GM18517 (cell line): ENCODE measurements at regions not wholly inside any gene's neighbourhood (a gene's known extent, or its start where the extent isn't known, plus 50 kb on each side); places are given as distances from the start of the nearest gene placed in this dataset.
"Not testable (repeated sequence)": the region's sequence is repeated elsewhere in the genome, so short reads cannot be mapped to it uniquely, and the experiment has no call there.

Experiments
- ATAC-seq: cut with Tn5 transposase; IDR thresholded peaks from one replicate; pipeline ENCODE4 v1.9.1; 2021; ENCODE audit warnings: mild to moderate bottlenecking, moderate library complexity; ENCODE audit not compliant: unreplicated experiment

- no peak for ATAC-seq
Observed at GRCh38 chr19:29154163-29154562, 58.8 kb downstream of the UQCRFS1 start.

DNA sequence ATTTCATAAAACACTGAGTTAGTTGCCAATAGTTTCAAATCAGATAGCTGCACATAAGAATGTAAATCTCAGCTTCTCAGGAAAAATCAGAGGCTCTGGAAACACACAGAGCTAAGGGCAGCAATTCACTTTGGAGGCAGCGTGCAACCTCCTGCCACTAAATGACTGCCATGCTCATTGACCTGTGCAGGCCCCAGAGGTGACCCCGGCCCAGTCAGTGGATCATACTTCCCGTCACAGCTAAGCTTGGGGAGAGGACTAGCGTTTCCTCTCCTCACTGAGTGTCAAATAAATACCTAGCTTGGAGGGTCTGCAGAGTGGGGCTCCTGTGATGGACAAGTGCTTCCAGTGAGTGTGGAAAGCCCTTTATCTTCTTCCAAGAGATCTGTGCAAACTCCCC lies 67.2 kb downstream of the UQCRFS1 start:
- ATAC-seq, result no peak

GRCh38 chr19:29143183-29143582 lies 69.8 kb downstream of the UQCRFS1 start:
- ATAC-seq, result no peak

GRCh38 chr19:29139227-29139626 lies 73.7 kb downstream of the UQCRFS1 start:
- no peak for ATAC-seq

DNA sequence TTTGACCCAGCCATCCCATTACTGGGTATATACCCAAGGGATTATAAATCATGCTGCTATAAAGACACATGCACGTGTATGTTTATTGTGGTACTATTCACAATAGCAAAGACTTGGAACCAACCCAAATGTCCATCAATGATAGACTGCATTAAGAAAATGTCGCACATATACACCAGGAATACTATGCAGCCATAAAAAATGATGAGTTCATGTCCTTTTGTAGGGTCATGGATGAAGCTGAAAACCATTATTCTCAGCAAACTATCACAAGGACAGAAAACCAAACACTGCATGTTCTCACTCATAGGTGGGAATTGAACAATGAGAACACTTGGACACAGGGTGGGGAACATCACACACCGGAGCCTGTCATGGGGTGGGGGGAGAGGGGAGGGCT lies 74.7 kb downstream of the UQCRFS1 start:
- not testable (repeated sequence) for ATAC-seq

DNA sequence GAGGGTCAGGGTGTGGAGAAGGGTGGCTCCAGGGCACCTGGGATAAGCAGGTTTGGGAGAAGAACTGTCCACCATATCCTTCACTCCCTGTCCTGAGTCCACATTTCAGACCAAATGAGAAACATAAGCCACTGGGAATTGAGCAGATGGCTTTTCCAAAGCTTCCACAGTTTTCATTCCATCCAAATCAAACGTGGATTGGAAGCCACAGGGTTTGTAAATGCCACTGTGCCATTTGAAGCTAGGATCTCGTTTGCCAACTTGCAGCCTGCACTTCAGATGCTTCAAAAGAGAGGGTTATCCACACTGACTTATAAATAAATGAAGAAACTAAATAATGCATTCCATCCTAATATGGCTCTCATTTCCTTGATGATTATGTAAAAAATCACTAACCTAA lies 81.5 kb downstream of the UQCRFS1 start:
- no peak for ATAC-seq

DNA sequence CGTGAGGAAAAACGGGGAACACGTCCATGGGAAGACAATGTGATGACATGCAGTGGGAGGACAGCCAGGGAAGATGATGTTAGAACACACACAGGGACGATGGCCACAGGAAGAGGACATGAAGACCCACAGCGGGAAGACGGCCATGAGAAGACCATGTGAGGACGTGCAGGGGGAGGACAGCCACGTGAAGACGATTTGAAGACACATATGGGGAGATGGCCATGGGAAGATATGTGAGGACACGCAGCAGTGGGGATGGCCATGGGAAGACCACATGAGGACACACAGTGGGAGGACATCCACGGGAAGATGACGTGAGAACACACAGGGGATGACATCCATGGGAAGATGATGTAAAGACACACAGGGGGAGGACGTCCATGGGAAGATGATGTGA lies 83.8 kb downstream of the UQCRFS1 start:
- no peak for ATAC-seq

GRCh38 chr19:29128203-29128602 lies 84.7 kb downstream of the UQCRFS1 start:
- no peak for ATAC-seq

DNA sequence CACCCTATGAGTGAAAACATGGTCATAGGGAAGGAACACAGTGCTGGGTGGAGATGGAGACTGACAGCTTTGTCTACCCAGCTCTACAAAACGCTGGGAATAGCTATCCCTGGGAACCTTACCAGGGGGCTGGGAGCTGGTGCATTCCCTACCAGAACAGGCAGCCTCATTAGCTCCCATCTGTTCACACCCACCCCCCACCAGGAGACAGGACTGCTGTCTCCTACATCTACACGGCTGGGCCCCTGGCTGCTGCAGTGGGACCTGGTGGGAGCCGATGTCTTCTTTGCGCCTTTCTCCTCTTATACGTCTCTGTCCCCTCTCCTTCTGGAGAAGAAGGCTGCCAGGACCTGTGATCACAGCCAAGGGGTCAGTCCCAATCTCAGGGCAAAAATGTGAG lies 90.8 kb downstream of the UQCRFS1 start:
- ATAC-seq, result no peak

- no peak for ATAC-seq
Observed at GRCh38 chr19:29121684-29122083, 91.3 kb downstream of the UQCRFS1 start.

GRCh38 chr19:29120466-29120865 lies 92.5 kb downstream of the UQCRFS1 start:
- no peak for ATAC-seq

GRCh38 chr19:29119590-29119989 lies 93.4 kb downstream of the UQCRFS1 start:
- ATAC-seq, result no peak

GRCh38 chr19:29118389-29118788 lies 94.6 kb downstream of the UQCRFS1 start:
- no peak for ATAC-seq

- no peak for ATAC-seq
Observed at GRCh38 chr19:29117926-29118325, 95.0 kb downstream of the UQCRFS1 start.

DNA sequence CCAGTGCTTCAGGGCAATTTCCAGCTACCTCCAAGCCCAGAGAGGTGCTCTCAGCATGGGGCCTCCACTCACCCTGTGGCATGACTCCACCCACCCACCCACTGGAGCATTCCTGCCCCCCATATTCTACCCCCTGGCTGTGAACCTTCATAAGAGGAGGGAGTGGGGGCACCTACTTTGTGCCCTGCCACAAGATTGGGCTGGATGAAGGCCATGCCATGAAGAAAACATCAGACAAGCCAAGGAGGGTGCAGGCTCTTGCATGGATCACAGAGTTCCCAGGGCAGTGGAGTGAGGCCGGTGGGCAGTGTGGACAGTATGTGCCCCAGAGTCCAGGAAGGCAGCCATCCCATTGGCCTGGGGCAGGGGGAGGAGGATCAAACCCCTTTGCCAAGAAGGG lies 97.8 kb downstream of the UQCRFS1 start:
- no peak for ATAC-seq

- ATAC-seq, result no peak
Observed at GRCh38 chr19:29113838-29114237, 99.1 kb downstream of the UQCRFS1 start.

GRCh38 chr19:29111576-29111975 lies 101.4 kb downstream of the UQCRFS1 start:
- no peak for ATAC-seq

DNA sequence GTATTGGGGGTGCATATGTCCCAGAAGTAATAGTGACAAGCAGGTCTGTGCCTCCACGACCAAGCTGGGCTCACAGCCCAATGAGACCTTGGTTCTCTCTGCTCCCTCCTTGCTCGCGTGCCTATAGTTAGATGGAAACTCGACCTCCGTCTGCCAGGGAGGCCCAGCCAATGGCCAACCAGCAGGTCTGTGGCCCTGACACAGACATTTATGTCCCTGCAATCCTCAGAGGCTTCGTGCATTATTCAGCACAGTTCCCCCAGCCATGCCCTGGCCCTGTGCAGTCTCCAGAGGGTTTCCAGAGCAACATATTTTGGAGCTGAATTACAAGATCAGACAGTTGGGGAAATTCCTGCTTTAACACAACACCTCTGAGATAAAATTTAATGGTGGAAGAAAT lies 105.1 kb downstream of the UQCRFS1 start:
- ATAC-seq, result no peak

DNA sequence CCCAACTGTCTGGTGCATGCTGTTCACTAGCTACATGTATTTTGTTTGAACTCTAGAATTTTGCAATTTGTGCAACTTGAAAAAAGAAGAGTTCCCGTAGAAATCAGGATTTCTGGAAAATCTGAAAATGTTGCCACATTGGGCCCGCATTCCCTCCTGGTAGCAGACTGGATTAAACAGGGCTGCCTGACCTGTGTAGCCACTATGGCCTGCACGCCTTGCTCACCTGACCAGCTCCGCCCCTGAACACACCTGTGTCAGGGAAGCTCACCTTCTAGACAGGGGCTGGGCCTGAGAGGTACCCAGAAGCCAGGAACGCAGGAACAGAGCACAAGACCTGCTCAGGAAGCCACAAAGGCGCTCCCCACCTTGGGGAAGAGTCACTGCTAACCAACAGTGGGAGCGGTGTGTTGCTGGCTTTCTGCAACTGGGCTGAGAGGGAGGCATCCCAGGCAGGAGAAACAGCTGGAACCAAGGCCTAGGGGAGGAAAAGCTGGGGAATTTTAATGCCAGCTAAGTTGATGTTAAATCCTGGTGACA lies 106.5 kb downstream of the UQCRFS1 start:
- ATAC-seq, result no peak

GRCh38 chr19:29105629-29106292 lies 107.2 kb downstream of the UQCRFS1 start:
- ATAC-seq, result no peak

- ATAC-seq, result no peak
Observed at GRCh38 chr19:29104605-29105241, 108.2 kb downstream of the UQCRFS1 start.

GRCh38 chr19:29098863-29099481 lies 114.0 kb downstream of the UQCRFS1 start:
- ATAC-seq, result no peak
